Activated T-cell treated with anti-CD3 and anti-CD28 coated beads, Interleukin-2, amount 50 U/mL, for 4 hours (primary cell): ENCODE measurements at regions not wholly inside any gene's neighbourhood (a gene's known extent, or its start where the extent isn't known, plus 50 kb on each side); places are given as distances from the start of the nearest gene placed in this dataset.

Source experiments
- ATAC-seq, 2 donors: fragments of 200-7000 bp; cut with Tn5 transposase; one replicate each; pipeline ENCODE4 v1.10.0; 2021
- DNase-seq: peaks from one replicate; pipeline ENCODE4 v3.0.0-alpha.2; 2020
- H3K27me3 Mint-ChIP-seq: one replicate; pipeline ENCODE4 v1.8.0; 2021; ENCODE audit warnings: low read depth, mixed read lengths
- H3K36me3 Mint-ChIP-seq: one replicate; pipeline ENCODE4 v1.8.0; 2022; ENCODE audit warnings: mixed read lengths; ENCODE audit not compliant: insufficient read depth
- H3K4me1 Mint-ChIP-seq: one replicate; pipeline ENCODE4 v1.8.0; 2021; ENCODE audit warnings: low read depth, mixed read lengths
- H3K4me3 Mint-ChIP-seq: one replicate; pipeline ENCODE4 v1.8.0; 2021; ENCODE audit warnings: mild to moderate bottlenecking, moderate library complexity, mixed read lengths
- H3K9me3 Mint-ChIP-seq: one replicate; pipeline ENCODE4 v1.8.0; 2021; ENCODE audit warnings: mixed read lengths

- Mint-ChIP-seq H3K4me3 (no peak overlapping the region), H3K36me3 (no peaks in the 10 kb centered on the region), H3K4me1 (no peaks in the 10 kb centered on the region), H3K9me3 (no peaks in the 10 kb centered on the region), H3K27me3 (peaks cover 32% of the 10 kb centered on the region)
- ATAC-seq (no peak), DNase-seq (no peak)
Observed at GRCh38 chr3:24829629-24830229, 335.1 kb upstream of the THRB start.

DNA sequence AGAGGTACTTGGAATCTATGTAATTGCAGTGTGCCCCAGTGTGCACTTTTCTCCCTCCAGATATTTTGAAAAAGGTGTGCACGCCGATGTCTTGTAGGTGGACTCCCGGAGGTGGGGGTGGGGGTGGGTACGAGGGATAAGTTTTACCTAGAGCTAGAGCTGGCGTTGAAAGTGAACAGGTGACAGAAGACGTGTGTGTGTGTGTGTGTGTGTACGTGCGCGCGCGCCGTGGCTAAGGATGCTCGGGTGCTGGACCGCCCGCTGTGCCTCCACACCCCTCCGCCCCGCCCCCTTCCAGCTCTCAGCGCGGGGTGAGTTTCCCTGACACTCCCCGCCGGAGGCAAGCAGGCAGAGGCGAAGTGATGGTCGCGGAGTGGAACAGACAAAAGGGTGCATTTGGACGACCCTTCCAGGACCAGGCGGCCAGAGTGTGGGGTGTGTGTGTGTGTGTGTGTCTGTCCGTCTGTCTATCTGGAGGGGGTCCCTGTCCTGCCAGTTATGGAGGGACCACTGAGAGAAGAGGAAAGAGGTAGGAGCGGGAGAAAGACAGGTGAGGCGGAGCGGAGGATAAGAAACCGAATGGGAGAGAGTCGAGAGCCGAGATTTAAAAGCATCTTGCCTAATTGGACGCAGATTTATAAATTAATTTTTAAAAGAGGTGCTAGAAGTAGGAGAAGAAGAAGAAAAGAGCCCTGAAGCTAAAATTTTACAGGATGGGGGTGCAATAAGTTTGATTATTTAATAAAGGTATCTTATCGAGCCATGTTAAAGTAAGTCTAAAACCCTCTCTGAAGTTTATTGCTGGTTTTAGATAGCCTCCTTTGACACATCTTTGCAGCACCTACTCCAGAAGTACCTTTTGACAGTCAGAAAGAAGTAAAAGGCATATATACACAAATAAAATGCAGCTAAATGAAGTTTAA, 335.8 kb upstream of the THRB start:
- no peaks in the 10 kb centered on the region for H3K36me3 Mint-ChIP-seq
- H3K4me1 Mint-ChIP-seq: no peaks in the 10 kb centered on the region
- no peaks in the 10 kb centered on the region for H3K9me3 Mint-ChIP-seq
- H3K4me3 Mint-ChIP-seq: no peak overlapping the region
- DNase-seq: no peak
- H3K27me3 Mint-ChIP-seq: peaks cover 32% of the 10 kb centered on the region
- ATAC-seq: no peak

DNA sequence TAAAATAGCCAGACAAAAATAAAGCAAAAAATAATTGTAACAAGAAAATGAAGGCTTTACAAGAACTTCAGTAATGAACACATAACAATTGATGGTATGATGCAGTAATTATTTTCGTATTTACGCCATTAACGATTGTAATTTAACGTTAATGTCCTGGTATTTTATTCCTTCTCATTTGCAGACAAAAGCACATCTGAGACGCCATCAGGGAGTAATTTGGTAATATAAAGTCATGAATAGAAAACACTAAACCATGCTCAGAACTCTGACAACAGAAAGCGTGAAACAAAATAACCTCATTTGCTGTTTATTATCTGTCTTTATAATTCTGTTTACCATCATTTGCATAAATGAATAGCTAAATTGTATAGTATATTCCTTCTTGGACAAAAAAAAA, 336.6 kb upstream of the THRB start:
- ATAC-seq: no peak
- H3K4me3 Mint-ChIP-seq: no peak overlapping the region

GRCh38 chr3:24832891-24833290, 338.2 kb upstream of the THRB start:
- no peak for DNase-seq
- Mint-ChIP-seq H3K9me3 (no peaks in the 10 kb centered on the region), H3K36me3 (no peaks in the 10 kb centered on the region), H3K27me3 (peaks cover 28% of the 10 kb centered on the region), H3K4me3 (no peak overlapping the region), H3K4me1 (no peaks in the 10 kb centered on the region)
- ATAC-seq: no peak

More for the DNA sequence above, 336.6 kb upstream of the THRB start:
- no peaks in the 10 kb centered on the region for H3K9me3 Mint-ChIP-seq
- no peak for DNase-seq
- H3K27me3 Mint-ChIP-seq: peaks cover 32% of the 10 kb centered on the region
- no peaks in the 10 kb centered on the region for H3K4me1 Mint-ChIP-seq
- no peaks in the 10 kb centered on the region for H3K36me3 Mint-ChIP-seq

DNA sequence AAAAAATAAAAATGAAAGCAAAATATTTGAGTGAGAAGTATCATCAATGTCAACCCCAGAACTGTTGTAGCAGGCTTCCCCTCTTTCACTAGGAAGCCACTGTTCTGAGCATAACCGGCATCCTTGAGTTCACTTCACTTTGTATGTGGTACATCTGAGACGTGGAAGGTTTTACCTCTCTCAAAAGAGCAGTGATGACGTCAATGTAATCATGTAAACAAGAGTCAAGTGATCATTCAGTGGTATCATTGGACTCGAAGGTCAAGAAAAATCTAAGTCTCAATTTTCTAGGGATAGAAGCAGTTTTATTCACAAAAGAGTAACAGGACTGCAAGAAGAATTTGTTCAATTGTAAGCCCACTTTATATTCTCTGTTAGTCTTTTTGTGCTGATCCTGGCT, 339.8 kb upstream of the THRB start:
- H3K9me3 Mint-ChIP-seq: no peaks in the 10 kb centered on the region
- ATAC-seq (no peak), DNase-seq (no peak)
- H3K4me3 Mint-ChIP-seq: no peak overlapping the region
- H3K4me1 Mint-ChIP-seq: no peaks in the 10 kb centered on the region
- peaks cover 18% of the 10 kb centered on the region for H3K27me3 Mint-ChIP-seq
- H3K36me3 Mint-ChIP-seq: no peaks in the 10 kb centered on the region

DNA sequence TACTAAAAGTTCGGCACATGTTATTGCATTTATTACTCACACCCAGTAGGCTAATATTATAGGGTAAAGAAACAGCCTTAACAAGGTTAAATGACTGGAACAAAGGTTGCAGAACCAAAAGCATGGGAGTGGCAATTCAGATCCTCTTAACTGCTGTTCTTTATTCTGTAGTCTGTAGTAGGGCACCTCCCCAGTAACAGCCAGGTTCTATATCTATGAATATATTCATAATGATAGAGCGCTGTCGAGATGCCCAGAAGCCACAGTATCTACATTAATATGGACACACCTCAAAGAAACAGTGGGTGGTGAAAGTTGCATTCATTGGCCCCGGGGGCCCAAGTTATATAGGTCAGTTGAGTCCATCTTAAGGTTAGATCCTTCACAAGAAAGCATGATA, 340.9 kb upstream of the THRB start:
- Mint-ChIP-seq H3K36me3 (no peaks in the 10 kb centered on the region), H3K9me3 (no peaks in the 10 kb centered on the region), H3K4me1 (no peaks in the 10 kb centered on the region), H3K27me3 (peaks cover 10% of the 10 kb centered on the region), H3K4me3 (no peak overlapping the region)
- ATAC-seq (no peak), DNase-seq (no peak)

- no peaks in the 10 kb centered on the region for H3K9me3 Mint-ChIP-seq
- ATAC-seq: no peak
- DNase-seq: no peak
- H3K27me3 Mint-ChIP-seq: no peaks in the 10 kb centered on the region
- no peaks in the 10 kb centered on the region for H3K36me3 Mint-ChIP-seq
- no peaks in the 10 kb centered on the region for H3K4me1 Mint-ChIP-seq
- H3K4me3 Mint-ChIP-seq: no peak overlapping the region
Observed at GRCh38 chr3:24837601-24838000, 343.0 kb upstream of the THRB start.

DNA sequence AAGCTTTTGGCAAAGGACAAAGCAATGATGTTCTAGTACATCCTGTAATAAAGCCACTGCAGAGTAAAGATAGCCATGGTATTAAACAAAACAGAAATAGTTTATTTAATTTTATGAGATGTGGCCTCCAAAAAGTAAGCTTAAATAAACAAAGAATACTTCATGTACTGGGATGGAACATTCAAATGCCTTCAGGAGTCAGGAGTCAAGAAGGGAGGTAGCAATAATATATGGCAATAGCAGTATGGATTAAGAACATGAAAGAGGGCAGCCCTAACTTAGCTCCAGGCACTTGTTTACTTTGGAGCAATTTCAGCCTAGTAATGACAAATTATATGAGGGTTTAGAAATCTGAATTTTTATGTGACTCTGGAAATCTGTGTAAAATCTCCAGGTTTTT, 343.9 kb upstream of the THRB start:
- H3K36me3 Mint-ChIP-seq: no peaks in the 10 kb centered on the region
- H3K4me3 Mint-ChIP-seq: no peak overlapping the region
- H3K9me3 Mint-ChIP-seq: no peaks in the 10 kb centered on the region
- no peaks in the 10 kb centered on the region for H3K4me1 Mint-ChIP-seq
- DNase-seq (no peak), ATAC-seq (no peak)
- no peaks in the 10 kb centered on the region for H3K27me3 Mint-ChIP-seq

- ATAC-seq (no peak), DNase-seq (no peak)
- H3K27me3 Mint-ChIP-seq: no peaks in the 10 kb centered on the region
- no peak overlapping the region for H3K4me3 Mint-ChIP-seq
- no peaks in the 10 kb centered on the region for H3K9me3 Mint-ChIP-seq
- H3K4me1 Mint-ChIP-seq: no peaks in the 10 kb centered on the region
- H3K36me3 Mint-ChIP-seq: no peaks in the 10 kb centered on the region
Observed at GRCh38 chr3:24843955-24844354, 349.3 kb upstream of the THRB start.

- peaks cover 2% of the 10 kb centered on the region for H3K9me3 Mint-ChIP-seq
- H3K4me3 Mint-ChIP-seq: no peak overlapping the region
Observed at GRCh38 chr3:24845524-24846155, 351.0 kb upstream of the THRB start.

GRCh38 chr3:24846286-24846860, 351.7 kb upstream of the THRB start:
- no peaks in the 10 kb centered on the region for H3K27me3 Mint-ChIP-seq
- no peaks in the 10 kb centered on the region for H3K4me1 Mint-ChIP-seq
- ATAC-seq (no peak), DNase-seq (no peak)
- no peak overlapping the region for H3K4me3 Mint-ChIP-seq
- peaks cover 5% of the 10 kb centered on the region for H3K9me3 Mint-ChIP-seq
- no peaks in the 10 kb centered on the region for H3K36me3 Mint-ChIP-seq

More at GRCh38 chr3:24845524-24846155, 351.0 kb upstream of the THRB start:
- DNase-seq (no peak), ATAC-seq (no peak)
- Mint-ChIP-seq H3K27me3 (no peaks in the 10 kb centered on the region), H3K36me3 (no peaks in the 10 kb centered on the region), H3K4me1 (no peaks in the 10 kb centered on the region)

GRCh38 chr3:24850245-24850644, 355.6 kb upstream of the THRB start:
- no peak overlapping the region for H3K4me3 Mint-ChIP-seq
- H3K36me3 Mint-ChIP-seq: no peaks in the 10 kb centered on the region
- H3K9me3 Mint-ChIP-seq: peaks cover 5% of the 10 kb centered on the region
- no peaks in the 10 kb centered on the region for H3K4me1 Mint-ChIP-seq
- no peak for DNase-seq
- H3K27me3 Mint-ChIP-seq: no peaks in the 10 kb centered on the region
- ATAC-seq: no peak

- peaks cover 5% of the 10 kb centered on the region for H3K9me3 Mint-ChIP-seq
- no peak overlapping the region for H3K4me3 Mint-ChIP-seq
- no peaks in the 10 kb centered on the region for H3K4me1 Mint-ChIP-seq
- ATAC-seq (no peak), DNase-seq (no peak)
- no peaks in the 10 kb centered on the region for H3K27me3 Mint-ChIP-seq
- no peaks in the 10 kb centered on the region for H3K36me3 Mint-ChIP-seq
Observed at GRCh38 chr3:24853685-24854490, 359.2 kb upstream of the THRB start.

DNA sequence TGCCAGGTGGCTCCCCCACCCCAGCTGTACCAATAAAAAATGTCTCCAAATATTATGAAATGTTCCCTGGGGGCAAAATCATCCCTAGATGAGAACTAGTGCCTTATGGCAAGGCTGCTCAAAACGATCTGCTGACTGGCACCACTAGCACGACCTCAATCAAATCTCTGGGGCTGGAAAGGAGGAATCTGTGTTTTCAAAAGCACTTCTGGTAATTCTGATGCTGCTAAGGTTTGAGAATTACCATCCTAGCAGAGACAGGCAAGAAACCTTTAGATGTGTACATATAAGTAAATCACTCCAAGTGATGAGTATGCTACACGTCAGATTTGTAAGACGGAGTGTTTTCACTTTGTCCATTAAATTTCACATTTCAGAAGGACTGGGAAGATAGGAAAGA, 360.1 kb upstream of the THRB start:
- DNase-seq (no peak), ATAC-seq (no peak)
- peaks cover 5% of the 10 kb centered on the region for H3K9me3 Mint-ChIP-seq
- H3K4me3 Mint-ChIP-seq: no peak overlapping the region
- H3K4me1 Mint-ChIP-seq: no peaks in the 10 kb centered on the region
- H3K27me3 Mint-ChIP-seq: no peaks in the 10 kb centered on the region
- H3K36me3 Mint-ChIP-seq: no peaks in the 10 kb centered on the region
